Right lung (tissue), 2 donors: ENCODE measurements at regions not wholly inside any gene's neighbourhood (a gene's known extent, or its start where the extent isn't known, plus 50 kb on each side); places are given as distances from the start of the nearest gene placed in this dataset.
"Not testable (repeated sequence)": the region's sequence is repeated elsewhere in the genome, so short reads cannot be mapped to it uniquely, and the experiment has no call there.

Experiments
- DNase-seq, 2 donors: peaks; one replicate each; pipeline ENCODE4 v3.0.0-alpha.2; 2013

- no peak for DNase-seq
Measured at GRCh38 chr9:65420771-65421170, 135.8 kb upstream of the FOXD4L5 start.

GRCh38 chr9:65418966-65419365, 134.0 kb upstream of the FOXD4L5 start:
- DNase-seq: not testable (repeated sequence)

GRCh38 chr9:65416948-65417347, 131.9 kb upstream of the FOXD4L5 start:
- DNase-seq: not testable (repeated sequence)

GRCh38 chr9:65414249-65414648, 129.2 kb upstream of the FOXD4L5 start:
- not testable (repeated sequence) for DNase-seq

GRCh38 chr9:65413371-65413770, 128.4 kb upstream of the FOXD4L5 start:
- not testable (repeated sequence) for DNase-seq

GRCh38 chr9:65411901-65412300, 126.9 kb upstream of the FOXD4L5 start:
- no peak for DNase-seq

GRCh38 chr9:65411336-65411735, 126.3 kb upstream of the FOXD4L5 start:
- DNase-seq: no peak

- DNase-seq: no peak
Measured at GRCh38 chr9:65410926-65411325, 125.9 kb upstream of the FOXD4L5 start.

GRCh38 chr9:65409471-65409980, 124.5 kb upstream of the FOXD4L5 start:
- no peak for DNase-seq

- not testable (repeated sequence) for DNase-seq
Measured at GRCh38 chr9:65408806-65409205, 123.8 kb upstream of the FOXD4L5 start.

GRCh38 chr9:65406625-65407024, 121.6 kb upstream of the FOXD4L5 start:
- DNase-seq: not testable (repeated sequence)

GRCh38 chr9:65405766-65406165, 120.8 kb upstream of the FOXD4L5 start:
- not testable (repeated sequence) for DNase-seq

- no peak for DNase-seq
Measured at GRCh38 chr9:65405253-65405652, 120.2 kb upstream of the FOXD4L5 start.

GRCh38 chr9:65404232-65405006, 119.4 kb upstream of the FOXD4L5 start:
- no peak for DNase-seq

GRCh38 chr9:65403721-65404120, 118.7 kb upstream of the FOXD4L5 start:
- DNase-seq: no peak

GRCh38 chr9:65403072-65403471, 118.1 kb upstream of the FOXD4L5 start:
- DNase-seq: not testable (repeated sequence)

- DNase-seq: not testable (repeated sequence)
Measured at GRCh38 chr9:65402206-65402870, 117.3 kb upstream of the FOXD4L5 start.

GRCh38 chr9:65401456-65402045, 116.5 kb upstream of the FOXD4L5 start:
- DNase-seq: not testable (repeated sequence)

GRCh38 chr9:65400886-65401285, 115.9 kb upstream of the FOXD4L5 start:
- no peak for DNase-seq

GRCh38 chr9:65397763-65398719, 113.0 kb upstream of the FOXD4L5 start:
- not testable (repeated sequence) for DNase-seq

GRCh38 chr9:65397226-65397625, 112.2 kb upstream of the FOXD4L5 start:
- DNase-seq: not testable (repeated sequence)
